Colonic mucosa (tissue), 4 donors: ENCODE measurements at regions not wholly inside any gene's neighbourhood (a gene's known extent, or its start where the extent isn't known, plus 50 kb on each side); places are given as distances from the start of the nearest gene placed in this dataset.
"Not testable (repeated sequence)": the region's sequence is repeated elsewhere in the genome, so short reads cannot be mapped to it uniquely, and the experiment has no call there.

Experiments used
- DNase-seq: peaks from one replicate; pipeline ENCODE4 v3.0.0-alpha.2; 2020
- H3K27ac ChIP-seq: fragments of 200-600 bp; one replicate; pipeline ENCODE4 v1.8.0; 2021
- H3K27me3 ChIP-seq: fragments of 200-600 bp; one replicate; pipeline ENCODE4 v1.8.0; 2021
- H3K36me3 ChIP-seq: fragments of 200-600 bp; one replicate; pipeline ENCODE4 v1.8.0; 2021
- H3K4me1 ChIP-seq: fragments of 200-600 bp; one replicate; pipeline ENCODE4 v1.8.0; 2021; ENCODE audit warnings: mild to moderate bottlenecking
- H3K4me3 ChIP-seq: fragments of 200-600 bp; one replicate; pipeline ENCODE4 v1.8.0; 2021
- H3K9ac ChIP-seq, 2 donors: one replicate each; pipeline ENCODE4 v1.7.0; 2013; ENCODE audit warnings: control low read depth in 2 of 2, low read depth in 2 of 2, low read length in 2 of 2
- H3K9me3 ChIP-seq: fragments of 200-600 bp; one replicate; pipeline ENCODE4 v1.8.0; 2021
- intact Hi-C: fragments of 100-400 bp; cut with DNase I; formaldehyde crosslinking; loops from one replicate; pipeline ENCODE4 v1.14.1; 2022
- donor health status: healthy.
- donor health status: DM: no; HTN: no; CAD: no.
- donor health status: DM: no; HTN: no; CAD: no.

GRCh38 chr1:143905214-143906179 is 66.3 kb downstream of the FAM72C start:
- H3K9me3 ChIP-seq, intact Hi-C loops, H3K27me3 ChIP-seq, H3K4me1 ChIP-seq, H3K27ac ChIP-seq, H3K4me3 ChIP-seq, H3K36me3 ChIP-seq: not testable (repeated sequence)
- H3K9ac ChIP-seq: peak overlapping the region in 1 of 2 donors; percentile 43
- DNase-seq: peak; percentile 24

GRCh38 chr1:143904622-143904979 is 67.2 kb downstream of the FAM72C start:
- H3K4me3 ChIP-seq, H3K9ac ChIP-seq, H3K27me3 ChIP-seq, H3K9me3 ChIP-seq, H3K36me3 ChIP-seq, DNase-seq, H3K4me1 ChIP-seq, H3K27ac ChIP-seq, intact Hi-C loops: not testable (repeated sequence)

- H3K4me3 ChIP-seq, H3K27ac ChIP-seq, H3K9ac ChIP-seq, H3K36me3 ChIP-seq, H3K4me1 ChIP-seq, H3K9me3 ChIP-seq, H3K27me3 ChIP-seq, intact Hi-C loops: not testable (repeated sequence)
- DNase-seq: peak; percentile 22
These were observed 67.7 kb downstream of the FAM72C start for GRCh38 chr1:143903899-143904621.

GRCh38 chr1:143896377-143896776 is 75.4 kb downstream of the FAM72C start:
- intact Hi-C loops, H3K36me3 ChIP-seq: not testable (repeated sequence)

GRCh38 chr1:143884932-143885574 is 86.7 kb downstream of the FAM72C start:
- H3K4me1 ChIP-seq, H3K4me3 ChIP-seq, H3K27ac ChIP-seq, H3K9me3 ChIP-seq, H3K27me3 ChIP-seq, H3K36me3 ChIP-seq, H3K9ac ChIP-seq, intact Hi-C loops: not testable (repeated sequence)
- DNase-seq: peak; percentile 59

More at GRCh38 chr1:143896377-143896776, 75.4 kb downstream of the FAM72C start:
- H3K9ac ChIP-seq, H3K9me3 ChIP-seq, H3K27ac ChIP-seq, DNase-seq, H3K4me1 ChIP-seq, H3K27me3 ChIP-seq, H3K4me3 ChIP-seq: not testable (repeated sequence)

- not testable (repeated sequence) for H3K4me3 ChIP-seq
These were observed 87.3 kb downstream of the FAM72C start for GRCh38 chr1:143884532-143884931.

GRCh38 chr1:143879757-143880536 is 91.8 kb downstream of the FAM72C start:
- H3K27me3 ChIP-seq, H3K9ac ChIP-seq, DNase-seq, H3K9me3 ChIP-seq, H3K4me1 ChIP-seq, H3K36me3 ChIP-seq, H3K4me3 ChIP-seq, H3K27ac ChIP-seq, intact Hi-C loops: not testable (repeated sequence)

More at GRCh38 chr1:143884532-143884931, 87.3 kb downstream of the FAM72C start:
- H3K36me3 ChIP-seq, H3K27me3 ChIP-seq, H3K4me1 ChIP-seq, H3K9ac ChIP-seq, intact Hi-C loops, H3K9me3 ChIP-seq, H3K27ac ChIP-seq: not testable (repeated sequence)
- DNase-seq: peak; percentile 27

GRCh38 chr1:143875947-143876346 is 95.8 kb downstream of the FAM72C start:
- H3K4me1 ChIP-seq, H3K27me3 ChIP-seq, H3K9me3 ChIP-seq, H3K27ac ChIP-seq, H3K36me3 ChIP-seq, intact Hi-C loops, H3K9ac ChIP-seq, DNase-seq, H3K4me3 ChIP-seq: not testable (repeated sequence)

GRCh38 chr1:143874625-143875024 is 97.2 kb downstream of the FAM72C start:
- H3K36me3 ChIP-seq, H3K9ac ChIP-seq, H3K9me3 ChIP-seq, H3K4me3 ChIP-seq, H3K4me1 ChIP-seq, DNase-seq, H3K27ac ChIP-seq, H3K27me3 ChIP-seq, intact Hi-C loops: not testable (repeated sequence)

GRCh38 chr1:143873650-143874049 is 98.1 kb downstream of the FAM72C start:
- H3K4me1 ChIP-seq, DNase-seq, H3K27me3 ChIP-seq, H3K27ac ChIP-seq, H3K9ac ChIP-seq, H3K4me3 ChIP-seq, H3K9me3 ChIP-seq, intact Hi-C loops, H3K36me3 ChIP-seq: not testable (repeated sequence)

GRCh38 chr1:143870388-143870787 is 101.4 kb downstream of the FAM72C start:
- intact Hi-C loops, H3K4me1 ChIP-seq, H3K27me3 ChIP-seq, DNase-seq, H3K4me3 ChIP-seq, H3K36me3 ChIP-seq, H3K9ac ChIP-seq, H3K27ac ChIP-seq, H3K9me3 ChIP-seq: not testable (repeated sequence)

GRCh38 chr1:143867590-143868220 is 104.1 kb downstream of the FAM72C start:
- intact Hi-C loops, H3K4me3 ChIP-seq, DNase-seq, H3K27me3 ChIP-seq, H3K36me3 ChIP-seq, H3K9ac ChIP-seq, H3K9me3 ChIP-seq, H3K27ac ChIP-seq, H3K4me1 ChIP-seq: not testable (repeated sequence)
